ENCODE measurements at regions not wholly inside any gene's neighbourhood (a gene's known extent, or its start where the extent isn't known, plus 50 kb on each side); places are given as distances from the start of the nearest gene placed in this dataset.

DNA sequence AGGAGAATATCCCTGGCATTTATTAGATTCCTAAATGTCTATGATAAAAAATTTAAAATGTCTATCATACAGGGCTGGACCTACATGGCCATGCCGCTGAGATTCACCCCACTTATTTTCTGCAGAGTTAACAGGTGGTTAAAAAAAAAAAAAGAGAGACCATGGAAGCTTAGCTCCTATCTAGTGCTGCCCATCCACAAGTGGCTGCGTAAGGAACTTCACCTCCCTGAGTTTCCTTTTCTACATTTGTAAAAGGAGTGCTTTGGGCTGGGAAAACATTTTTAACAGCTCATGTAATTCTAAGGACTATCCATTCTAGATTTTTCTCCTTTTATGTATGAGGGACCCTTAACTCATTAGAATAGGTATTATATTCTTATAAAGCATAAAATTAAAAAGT, 534.1 kb downstream of the MMUT start:
- H3K27ac ChIP-seq = no peak overlapping the region
- no peak overlapping the region for H3K4me3 ChIP-seq
- intact Hi-C loops (cut with DNase I; ENCODE audit: low total_unique reads) = no loop called here
- H3K36me3 ChIP-seq = no peaks in the 10 kb centered on the region
- no peaks in the 10 kb centered on the region for H3K4me1 ChIP-seq
- in situ Hi-C loops (cut with MboI; ENCODE audit: low pct_ligation_motif_present in 1 of 4, low pct_unique_long_range_greater_than_20kb in 1 of 4, low sequenced_read_pairs in 3 of 4) = no loop called here
- no peaks in the 10 kb centered on the region for H3K27me3 ChIP-seq
- DNase-seq = no peak
- H3K9me3 ChIP-seq = no peaks in the 10 kb centered on the region
- TF ChIP-seq, protein P1, sequence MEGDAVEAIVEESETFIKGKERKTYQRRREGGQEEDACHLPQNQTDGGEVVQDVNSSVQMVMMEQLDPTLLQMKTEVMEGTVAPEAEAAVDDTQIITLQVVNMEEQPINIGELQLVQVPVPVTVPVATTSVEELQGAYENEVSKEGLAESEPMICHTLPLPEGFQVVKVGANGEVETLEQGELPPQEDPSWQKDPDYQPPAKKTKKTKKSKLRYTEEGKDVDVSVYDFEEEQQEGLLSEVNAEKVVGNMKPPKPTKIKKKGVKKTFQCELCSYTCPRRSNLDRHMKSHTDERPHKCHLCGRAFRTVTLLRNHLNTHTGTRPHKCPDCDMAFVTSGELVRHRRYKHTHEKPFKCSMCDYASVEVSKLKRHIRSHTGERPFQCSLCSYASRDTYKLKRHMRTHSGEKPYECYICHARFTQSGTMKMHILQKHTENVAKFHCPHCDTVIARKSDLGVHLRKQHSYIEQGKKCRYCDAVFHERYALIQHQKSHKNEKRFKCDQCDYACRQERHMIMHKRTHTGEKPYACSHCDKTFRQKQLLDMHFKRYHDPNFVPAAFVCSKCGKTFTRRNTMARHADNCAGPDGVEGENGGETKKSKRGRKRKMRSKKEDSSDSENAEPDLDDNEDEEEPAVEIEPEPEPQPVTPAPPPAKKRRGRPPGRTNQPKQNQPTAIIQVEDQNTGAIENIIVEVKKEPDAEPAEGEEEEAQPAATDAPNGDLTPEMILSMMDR (IDR thresholded peaks at IDR 0.05) = no peak
- TF ChIP-seq POLR2A (IDR thresholded peaks at IDR 0.05) (no peak), EP300 (IDR thresholded peaks at IDR 0.05; ENCODE audit: low read depth) (no peak), POLR2AphosphoS5 (IDR thresholded peaks at IDR 0.05) (no peak)
- WGBS, 2 donors (ENCODE audit: low coverage in 1 of 2) = 64 to 71% methylated on average over 2 of the region's 2 CpGs

DNA sequence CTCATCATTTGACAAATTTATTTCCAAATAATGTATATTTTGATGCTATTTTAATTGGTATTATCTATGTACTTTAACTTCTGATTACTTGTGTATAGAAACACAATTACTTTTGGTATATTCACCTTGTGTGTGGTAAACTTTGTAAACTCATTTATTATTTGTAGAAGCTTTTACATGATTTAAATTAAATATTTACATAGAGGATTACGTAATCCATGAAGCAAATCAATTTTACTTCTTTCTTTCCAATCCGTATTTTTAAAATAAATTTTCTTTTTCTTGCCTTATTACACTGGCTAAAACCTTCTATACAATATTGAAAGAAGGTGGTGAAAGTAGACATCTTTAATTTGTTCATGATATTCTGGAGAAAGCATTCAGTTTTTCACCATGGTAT, 540.2 kb downstream of the MMUT start:
- Histone ChIP-seq H3K9me3 (no peaks in the 10 kb centered on the region), H3K27ac (no peak overlapping the region), H3K36me3 (no peaks in the 10 kb centered on the region), H3K4me1 (no peaks in the 10 kb centered on the region), H3K27me3 (no peaks in the 10 kb centered on the region), H3K4me3 (no peak overlapping the region)
- 34 to 50% methylated on average over 2 of the region's 2 CpGs for WGBS, 2 donors (ENCODE audit: low coverage in 1 of 2)
- DNase-seq = no peak
- in situ Hi-C loops (cut with MboI; ENCODE audit: low pct_ligation_motif_present in 1 of 4, low pct_unique_long_range_greater_than_20kb in 1 of 4, low sequenced_read_pairs in 3 of 4) = no loop called here
- intact Hi-C loops (cut with DNase I; ENCODE audit: low total_unique reads) = no loop called here
- no peak for TF ChIP-seq POLR2AphosphoS5 (IDR thresholded peaks at IDR 0.05)
- TF ChIP-seq, protein P1 (IDR thresholded peaks at IDR 0.05) = no peak
- TF ChIP-seq POLR2A (IDR thresholded peaks at IDR 0.05) = no peak
- no peak for TF ChIP-seq EP300 (IDR thresholded peaks at IDR 0.05; ENCODE audit: low read depth)

DNA sequence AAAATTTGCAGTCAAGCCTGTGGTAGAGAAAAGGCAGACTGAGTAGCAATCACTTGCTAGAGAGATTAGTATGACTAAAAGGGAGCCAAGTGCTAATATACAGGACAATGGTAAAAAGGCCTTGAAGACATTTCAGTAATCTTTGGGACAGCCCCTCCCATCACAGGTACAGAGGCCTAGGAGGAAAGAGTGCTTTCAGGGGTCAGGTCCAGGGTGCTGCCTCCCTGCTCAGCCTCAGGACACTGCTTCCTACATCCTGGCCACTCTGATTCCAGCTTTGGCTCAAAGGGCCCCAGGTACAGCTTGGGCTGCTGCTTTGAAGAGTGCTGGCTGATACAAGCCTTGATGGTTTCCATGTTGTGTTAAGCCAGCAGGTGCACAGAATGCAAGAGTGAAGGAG, 543.5 kb downstream of the MMUT start:
- H3K27me3 ChIP-seq = no peaks in the 10 kb centered on the region
- intact Hi-C loops (cut with DNase I; ENCODE audit: low total_unique reads) (no loop called here), in situ Hi-C loops (cut with MboI; ENCODE audit: low pct_ligation_motif_present in 1 of 4, low pct_unique_long_range_greater_than_20kb in 1 of 4, low sequenced_read_pairs in 3 of 4) (no loop called here)
- no peaks in the 10 kb centered on the region for H3K9me3 ChIP-seq
- H3K36me3 ChIP-seq = no peaks in the 10 kb centered on the region
- DNase-seq = no peak
- H3K27ac ChIP-seq = no peak overlapping the region
- H3K4me3 ChIP-seq = no peak overlapping the region
- no peaks in the 10 kb centered on the region for H3K4me1 ChIP-seq
- TF ChIP-seq EP300 (IDR thresholded peaks at IDR 0.05; ENCODE audit: low read depth) (no peak), POLR2A (IDR thresholded peaks at IDR 0.05) (no peak), POLR2AphosphoS5 (IDR thresholded peaks at IDR 0.05) (no peak)
- TF ChIP-seq, protein P1 (IDR thresholded peaks at IDR 0.05) = no peak

DNA sequence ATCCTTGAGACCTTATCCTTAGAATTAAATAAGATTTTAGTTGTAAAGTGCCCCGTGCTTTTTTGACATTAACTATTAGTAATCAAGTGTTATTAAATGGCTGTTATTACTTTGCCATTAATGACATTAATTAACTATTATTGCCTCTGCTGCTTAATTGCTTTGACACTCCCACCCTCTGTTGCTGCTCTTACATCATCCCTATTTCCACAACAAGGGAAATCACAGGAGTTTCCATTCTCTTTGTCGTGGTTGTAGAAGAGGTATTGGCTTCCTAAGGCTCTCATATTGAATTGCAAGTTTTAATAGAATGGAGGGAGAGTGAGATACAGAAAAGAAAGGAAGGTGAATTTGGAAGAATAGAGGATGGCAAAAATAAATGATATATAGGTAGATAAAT, 545.8 kb downstream of the MMUT start:
- DNase-seq = no peak
- Histone ChIP-seq H3K27me3 (no peaks in the 10 kb centered on the region), H3K4me3 (no peak overlapping the region), H3K36me3 (no peaks in the 10 kb centered on the region), H3K27ac (no peak overlapping the region), H3K9me3 (no peaks in the 10 kb centered on the region), H3K4me1 (no peaks in the 10 kb centered on the region)
- no peak for TF ChIP-seq POLR2AphosphoS5 (IDR thresholded peaks at IDR 0.05)
- TF ChIP-seq POLR2A (IDR thresholded peaks at IDR 0.05) = no peak
- TF ChIP-seq EP300 (IDR thresholded peaks at IDR 0.05; ENCODE audit: low read depth) = no peak
- TF ChIP-seq, protein P1 (IDR thresholded peaks at IDR 0.05) = no peak
- in situ Hi-C loops (cut with MboI; ENCODE audit: low pct_ligation_motif_present in 1 of 4, low pct_unique_long_range_greater_than_20kb in 1 of 4, low sequenced_read_pairs in 3 of 4) (no loop called here), intact Hi-C loops (cut with DNase I; ENCODE audit: low total_unique reads) (no loop called here)
- 43 to 62% methylated on average over 2 of the region's 2 CpGs for WGBS, 2 donors (ENCODE audit: low coverage in 1 of 2)
